Eye (tissue), 1 donor: ENCODE measurements at regions not wholly inside any gene's neighbourhood (a gene's known extent, or its start where the extent isn't known, plus 50 kb on each side); places are given as distances from the start of the nearest gene placed in this dataset.

ENCODE experiments used
- DNase-seq: peaks from one replicate; pipeline ENCODE4 v3.0.0-alpha.2; 2015

DNA sequence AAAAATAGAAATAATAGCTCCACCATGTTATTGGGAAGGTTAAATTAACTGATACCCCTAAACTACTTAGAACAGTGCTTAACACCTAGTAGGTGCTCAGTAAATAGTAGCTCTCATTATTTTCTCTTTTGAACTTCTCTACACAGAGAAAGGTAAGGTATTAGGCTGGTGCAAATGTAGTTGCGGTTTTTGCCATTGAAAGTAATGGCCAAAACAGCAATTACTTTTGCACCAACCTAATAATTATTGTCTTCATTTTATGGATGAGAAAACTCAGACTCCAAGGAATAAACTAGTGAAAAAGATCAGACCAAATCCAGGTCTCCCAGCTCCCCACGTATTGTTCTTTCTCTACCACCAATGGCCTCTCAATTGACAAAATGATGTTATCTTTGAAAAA lies 157.2 kb upstream of the TMPO start:
- no peak for DNase-seq

DNA sequence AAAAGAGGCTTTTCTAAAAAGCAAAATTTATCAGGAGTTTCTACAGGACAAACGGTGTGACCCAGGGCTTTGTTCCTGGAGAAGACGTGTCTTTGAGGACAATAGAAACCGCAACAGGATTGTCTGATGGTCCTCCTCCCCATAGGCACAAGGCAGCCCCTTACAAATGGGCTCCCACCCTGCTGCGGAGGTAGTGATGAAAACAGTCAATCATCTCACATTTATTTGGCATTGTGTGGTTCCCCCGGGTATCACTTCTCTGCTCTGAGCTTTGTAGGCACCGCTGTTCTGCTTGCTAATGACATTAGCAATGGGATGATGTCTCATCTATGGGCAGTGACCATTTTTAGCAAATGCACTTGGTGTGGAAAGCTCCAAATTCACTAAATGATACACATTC lies 155.5 kb upstream of the TMPO start:
- DNase-seq = no peak

DNA sequence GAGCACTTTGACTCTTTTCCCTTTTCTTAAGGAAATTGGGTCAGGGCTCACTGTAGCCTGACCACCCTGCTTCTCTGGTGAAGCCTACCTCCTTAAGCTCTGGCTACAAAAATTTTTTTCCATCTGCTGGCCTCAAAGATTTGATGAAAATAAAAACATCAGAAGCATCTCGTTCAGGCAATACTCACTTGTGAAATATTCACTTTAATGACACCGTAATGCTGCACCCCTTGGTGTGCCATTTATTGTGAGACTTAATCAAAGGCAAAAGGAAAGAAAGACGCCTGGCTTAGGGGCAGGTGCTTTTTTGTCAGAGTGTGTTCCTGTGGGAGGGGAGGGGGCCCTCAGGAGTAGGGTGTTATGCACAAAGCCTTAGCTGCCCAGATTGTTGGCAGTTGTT lies 155.0 kb upstream of the TMPO start:
- DNase-seq = no peak

DNA sequence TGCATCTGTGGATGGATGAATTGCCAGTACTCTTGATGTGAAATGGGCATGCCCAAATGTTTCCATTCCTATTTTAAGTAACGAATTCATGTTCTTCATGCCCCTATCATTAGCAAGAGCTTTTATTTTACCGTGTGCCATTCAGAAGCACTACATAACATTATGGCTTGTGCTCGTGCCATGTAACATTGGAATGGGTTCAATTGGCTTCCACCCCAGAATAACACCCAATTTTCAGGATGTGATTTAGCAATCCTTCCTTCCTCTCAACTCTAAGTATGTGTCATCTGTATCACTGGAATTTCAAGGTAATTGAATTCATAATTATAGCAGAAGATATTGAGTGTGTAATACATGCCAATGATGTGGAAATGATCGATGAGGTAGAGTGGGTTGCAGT lies 145.8 kb upstream of the TMPO start:
- no peak for DNase-seq

DNA sequence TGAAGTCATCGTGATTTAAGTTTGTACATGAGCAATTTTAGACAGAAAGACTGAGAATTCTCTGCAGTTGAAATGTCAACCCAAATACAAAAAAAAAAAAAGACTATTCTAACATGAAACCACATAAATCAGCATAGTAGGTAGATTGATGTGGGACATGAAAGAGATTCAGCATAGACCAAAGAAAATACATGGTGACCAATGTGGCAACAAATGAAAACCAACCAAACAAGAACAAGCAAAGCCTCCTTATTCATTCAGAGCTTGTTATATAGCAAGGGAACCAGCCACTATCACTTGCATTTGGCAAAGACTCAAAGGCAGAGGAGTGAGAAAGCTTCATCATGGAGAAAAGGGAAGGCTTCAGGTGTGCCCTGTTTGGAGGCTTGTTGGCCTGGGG lies 144.4 kb upstream of the TMPO start:
- no peak for DNase-seq

DNA sequence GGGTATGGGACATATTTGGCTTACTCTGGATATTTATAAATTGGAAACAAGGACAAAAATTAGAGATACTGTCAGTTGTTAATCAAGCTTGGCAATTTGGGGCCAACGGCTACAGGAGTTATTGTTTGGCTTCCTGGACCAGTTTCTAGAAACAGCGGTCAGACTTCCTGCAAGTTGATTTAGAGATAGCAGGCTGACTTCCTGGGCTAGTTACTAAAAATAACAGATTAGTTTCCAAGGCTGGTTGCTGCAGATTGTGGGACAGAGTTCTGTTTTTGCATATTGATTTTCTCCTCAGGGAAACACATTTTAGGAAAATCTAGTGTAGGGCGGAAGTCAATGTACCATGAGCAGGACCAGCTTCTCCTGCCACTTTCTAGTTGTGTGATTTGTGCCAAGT lies 144.0 kb upstream of the TMPO start:
- no peak for DNase-seq

DNA sequence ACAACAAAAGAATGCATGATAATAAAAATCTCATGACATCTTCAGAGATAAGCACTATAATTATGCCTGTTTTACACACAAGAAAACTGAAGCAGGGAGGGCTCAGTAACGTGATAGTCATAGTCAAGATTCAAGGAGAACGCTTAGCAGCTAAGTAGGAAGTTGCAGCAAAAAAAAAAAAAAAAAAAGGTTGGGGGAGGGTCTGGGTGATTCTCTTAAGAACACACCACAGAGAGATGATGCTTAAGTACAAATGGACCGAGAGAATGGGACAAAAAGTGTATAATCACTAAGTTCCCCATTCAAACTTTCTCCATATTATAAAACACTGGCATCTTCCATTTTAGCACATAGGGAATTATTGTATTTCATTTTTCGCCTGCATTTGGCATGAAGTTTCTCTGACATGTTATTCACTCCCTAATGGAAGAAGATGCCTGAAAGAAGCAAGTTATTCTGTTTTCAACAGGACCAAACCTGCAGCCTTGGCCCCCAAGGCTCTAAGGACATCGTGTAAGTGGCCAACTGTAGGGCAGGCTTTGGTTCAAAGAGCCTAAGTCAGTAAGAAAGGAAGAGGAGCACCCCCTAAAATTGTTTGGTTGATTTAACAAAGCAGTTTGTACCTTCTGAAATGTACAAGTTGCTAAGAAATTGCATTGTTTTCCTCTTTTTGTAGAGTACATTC lies 142.9 kb upstream of the TMPO start:
- DNase-seq = no peak

DNA sequence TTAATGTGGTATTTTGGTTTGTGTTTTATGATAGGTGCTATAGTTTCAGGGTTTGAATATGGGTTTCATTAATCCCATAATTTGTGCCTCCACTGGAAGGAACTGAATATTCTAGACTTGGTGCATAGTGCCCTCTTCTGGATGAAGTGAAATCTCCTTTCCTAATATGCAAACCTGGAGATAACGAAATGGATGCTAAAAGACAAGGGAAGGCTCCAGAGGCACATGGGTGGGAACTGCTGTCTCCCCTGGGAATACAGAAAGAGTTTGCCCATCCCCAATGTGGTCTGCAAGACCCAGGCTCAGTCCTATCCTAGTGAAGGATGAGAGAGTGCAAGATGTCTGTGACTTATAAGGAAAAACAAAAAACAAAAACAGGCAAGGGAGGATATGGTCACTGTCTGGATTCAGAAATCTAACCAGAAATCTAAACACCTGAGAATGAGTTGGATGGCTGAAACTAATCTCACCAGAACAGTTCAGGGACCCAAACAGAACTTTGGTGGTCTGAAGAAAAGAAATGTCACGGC lies 142.3 kb upstream of the TMPO start:
- peak; percentile 90 for DNase-seq

DNA sequence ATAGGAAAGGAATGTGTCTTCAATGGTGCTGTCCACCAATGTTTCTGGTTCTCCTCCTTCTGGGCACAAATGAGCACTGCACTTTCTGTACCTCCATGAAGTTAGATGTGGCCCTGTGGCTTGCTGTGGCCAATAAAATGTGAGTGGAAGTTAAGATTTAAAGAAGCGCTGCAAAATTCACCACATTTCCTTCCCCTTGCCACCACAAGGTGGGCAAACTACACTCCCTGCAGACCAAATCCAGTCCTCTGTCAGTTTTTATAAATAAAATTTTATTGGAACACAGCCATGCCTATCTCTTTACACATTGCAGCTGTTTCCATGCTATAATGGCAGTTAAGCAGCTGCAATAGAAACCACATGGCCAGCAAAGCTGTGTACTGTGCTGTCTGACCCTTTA lies 141.4 kb upstream of the TMPO start:
- DNase-seq = no peak

DNA sequence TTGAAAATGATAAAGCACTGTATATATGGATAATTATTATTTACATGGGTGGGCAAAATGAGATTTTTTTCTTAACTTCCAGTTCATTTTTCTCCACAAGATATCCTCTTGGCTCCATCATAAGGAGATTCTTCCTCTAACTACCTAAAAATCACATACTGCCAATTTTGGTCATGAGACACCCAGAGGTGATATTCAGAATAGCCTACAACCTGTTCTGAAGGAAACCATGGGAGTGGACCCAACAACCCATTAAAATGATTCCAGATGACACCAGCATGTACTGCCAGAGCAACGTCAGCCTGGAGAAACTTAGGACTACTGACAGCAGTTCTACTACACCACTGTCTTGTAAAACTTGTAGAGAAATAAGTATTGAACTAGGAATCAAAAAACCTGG lies 136.3 kb upstream of the TMPO start:
- DNase-seq = no peak

DNA sequence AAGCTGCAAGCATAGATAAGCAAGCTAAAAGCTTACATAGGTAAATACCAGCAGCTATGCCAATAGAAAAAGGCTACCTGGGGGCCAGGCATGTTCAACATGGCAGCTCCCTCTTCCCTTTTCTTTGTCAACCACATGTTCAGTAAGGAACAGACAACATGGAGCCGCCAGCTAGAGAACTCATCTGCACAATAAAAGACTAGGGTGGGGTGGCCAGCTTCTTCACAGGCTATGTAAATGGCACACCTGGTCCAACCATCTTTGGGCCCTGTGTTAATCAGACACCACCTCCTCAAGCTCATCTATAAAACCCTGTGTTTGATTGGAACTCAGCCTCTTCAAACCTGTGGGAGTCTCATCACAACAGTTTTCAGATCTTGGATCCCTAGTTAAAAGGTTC lies 129.7 kb upstream of the TMPO start:
- DNase-seq = no peak

DNA sequence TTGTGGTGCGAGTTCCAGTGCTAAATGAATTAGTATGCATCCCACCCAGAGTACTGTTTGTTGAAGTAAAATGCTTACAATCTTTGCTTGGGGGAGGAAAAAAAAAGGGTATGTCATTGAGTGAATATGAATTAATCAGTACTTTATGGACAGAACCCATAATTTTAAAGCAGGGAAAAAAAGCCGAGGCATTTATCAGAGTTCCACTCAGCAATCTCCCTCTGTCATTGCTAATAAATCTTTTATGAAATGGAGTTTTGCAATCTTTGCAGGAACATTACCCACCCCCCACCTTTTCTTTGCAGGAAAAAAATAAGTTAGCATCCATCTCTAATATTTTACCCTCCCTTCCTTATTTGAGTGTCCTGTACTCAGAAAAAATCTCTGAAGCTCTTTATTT lies 127.9 kb upstream of the TMPO start:
- no peak for DNase-seq

DNA sequence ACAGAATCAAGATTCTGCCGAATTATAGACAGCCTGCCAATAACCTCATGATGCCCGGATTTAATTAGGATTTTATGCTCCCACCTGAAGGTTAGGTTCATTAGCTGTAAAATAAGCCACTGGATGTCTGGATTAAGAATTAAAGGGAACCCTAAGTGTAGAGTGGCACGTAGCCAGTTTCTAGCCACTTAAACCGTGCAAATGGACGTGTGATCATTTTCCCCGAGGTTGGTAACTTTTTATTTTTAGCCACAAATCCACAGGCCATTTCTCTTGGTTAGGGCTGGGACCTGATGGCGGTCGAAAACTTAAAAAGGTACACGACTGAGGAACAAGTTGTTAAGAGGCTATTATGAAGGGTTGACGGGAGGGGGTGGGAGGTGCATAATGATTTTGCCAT lies 127.3 kb upstream of the TMPO start:
- DNase-seq = no peak

DNA sequence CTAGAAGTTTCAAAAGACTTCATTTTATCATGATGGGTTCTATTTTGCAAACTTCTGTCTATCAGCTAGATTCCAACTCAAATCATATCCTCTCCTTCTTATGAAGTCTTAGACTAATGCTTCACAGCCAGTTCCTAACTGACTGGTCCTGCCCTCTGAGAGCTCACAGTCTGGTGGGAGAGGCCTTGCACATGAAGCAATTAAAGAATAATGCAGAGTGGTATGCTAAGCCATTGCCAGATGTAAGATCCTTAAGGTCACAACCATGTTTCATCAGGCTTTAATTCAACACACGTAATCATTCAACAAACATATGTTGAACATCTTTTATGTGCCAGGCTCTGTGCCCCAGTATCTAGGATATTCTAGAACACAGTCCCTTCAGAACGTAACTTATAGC lies 125.8 kb upstream of the TMPO start:
- no peak for DNase-seq

DNA sequence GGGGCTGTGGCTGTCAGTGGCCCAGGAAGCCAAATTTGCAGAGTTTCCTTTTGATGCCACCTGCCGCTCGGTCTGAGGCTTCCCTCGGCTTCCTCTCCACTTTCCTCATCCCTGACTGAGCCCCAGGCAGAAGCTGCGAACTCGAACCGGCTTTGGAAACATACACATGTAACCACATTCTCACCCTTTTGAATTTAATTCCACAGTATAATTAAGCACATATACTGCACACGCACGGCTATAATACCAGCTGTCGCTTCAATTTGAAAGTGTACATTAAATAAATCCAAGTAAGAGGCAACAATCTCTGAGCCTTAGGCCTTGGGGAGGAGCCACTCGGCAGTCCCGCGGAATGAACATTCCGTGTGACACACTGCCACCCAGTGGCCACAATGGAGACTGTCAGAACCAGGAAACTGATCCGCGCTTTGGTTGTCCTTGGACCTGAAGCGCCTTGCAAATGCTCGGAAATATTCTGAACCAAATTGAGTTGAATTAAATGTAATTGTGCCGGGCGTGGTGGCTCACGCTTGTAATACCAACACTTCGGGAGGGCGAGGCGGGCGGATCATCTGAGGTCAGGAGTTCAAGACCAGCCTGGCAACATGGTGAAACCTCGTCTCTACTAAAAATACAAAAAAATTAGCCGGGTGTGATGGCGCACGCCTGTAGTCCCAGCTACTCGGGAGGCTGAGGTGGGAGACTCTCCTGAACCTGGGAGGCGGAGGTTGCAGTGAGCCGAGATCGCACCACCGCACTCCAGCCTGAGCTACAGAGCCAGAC lies 117.9 kb upstream of the TMPO start:
- DNase-seq = peak; percentile 95

DNA sequence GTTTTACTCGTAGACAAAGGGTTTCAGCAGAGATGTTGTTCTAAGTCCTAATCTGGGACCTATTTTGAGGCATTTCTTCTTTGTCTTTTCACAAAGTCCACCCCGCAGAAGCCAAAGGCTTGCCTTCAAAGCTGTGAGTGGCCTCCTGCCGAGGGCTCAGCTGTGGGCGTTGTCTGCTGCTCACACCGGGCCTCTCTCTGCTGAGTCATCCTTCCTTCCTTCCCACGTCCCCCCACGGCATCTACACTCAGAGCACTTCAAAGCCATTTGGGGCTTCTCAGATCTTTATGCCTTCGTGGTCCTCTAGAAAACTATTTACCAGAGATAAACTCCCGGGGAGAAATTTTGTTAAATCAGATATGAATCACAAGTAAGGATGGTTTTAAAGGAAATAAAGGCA lies 115.9 kb upstream of the TMPO start:
- peak; percentile 40 for DNase-seq

DNA sequence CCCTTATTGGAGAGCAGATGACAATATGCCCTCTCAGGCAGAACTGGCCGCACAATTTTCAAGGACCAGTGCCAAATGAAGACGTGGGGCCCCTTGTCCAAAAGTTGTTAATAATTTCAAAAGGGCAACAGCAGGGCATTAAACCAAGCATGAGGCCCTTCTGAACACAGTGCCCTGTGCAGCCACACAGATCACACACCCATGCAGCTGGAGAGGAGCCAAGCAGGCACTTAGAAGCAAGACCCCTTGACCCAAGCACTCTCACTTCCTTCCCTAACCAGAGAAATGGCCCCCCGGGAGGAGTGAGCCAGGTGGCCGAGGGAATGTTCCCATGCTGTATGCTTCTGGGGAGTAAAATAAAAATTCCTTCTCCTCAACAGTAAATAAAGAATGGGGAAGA lies 114.0 kb upstream of the TMPO start:
- DNase-seq = peak; percentile 79

DNA sequence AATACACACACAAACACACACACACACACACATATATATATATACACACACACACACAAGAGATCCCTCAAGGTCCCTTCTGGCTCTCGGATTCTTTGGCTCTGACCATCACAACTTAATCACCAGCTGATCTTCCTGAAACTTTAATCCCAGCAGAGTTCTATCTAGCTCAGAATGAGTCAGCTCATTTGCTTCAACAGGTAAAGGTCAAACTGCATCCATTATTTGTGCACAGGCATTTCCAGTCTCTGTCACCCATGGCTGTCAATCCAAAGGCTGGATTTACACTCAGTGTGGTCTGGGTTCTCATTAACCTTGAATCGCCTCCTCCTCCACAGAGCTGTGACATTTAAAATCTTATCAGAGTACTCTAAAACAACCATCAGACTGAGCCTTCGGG lies 113.3 kb upstream of the TMPO start:
- DNase-seq = peak; percentile 24

DNA sequence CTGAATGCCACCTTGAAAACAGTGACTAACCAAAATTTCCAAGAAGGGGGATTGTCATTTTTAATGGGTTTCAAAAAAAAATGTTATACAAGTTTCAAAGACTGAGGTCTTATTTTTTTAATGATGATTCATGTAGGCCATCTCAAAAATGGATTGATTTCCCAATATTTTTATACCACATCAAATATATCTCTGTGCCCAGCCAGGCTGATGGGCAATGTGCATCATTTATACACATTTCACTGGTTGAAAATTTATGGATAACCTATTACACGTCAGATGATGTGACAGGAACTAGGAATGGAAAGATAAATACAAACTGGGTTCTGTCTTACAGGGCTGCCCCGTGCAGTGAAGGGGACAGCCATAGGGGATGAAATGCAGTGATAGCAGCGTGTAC lies 112.7 kb upstream of the TMPO start:
- DNase-seq = no peak

DNA sequence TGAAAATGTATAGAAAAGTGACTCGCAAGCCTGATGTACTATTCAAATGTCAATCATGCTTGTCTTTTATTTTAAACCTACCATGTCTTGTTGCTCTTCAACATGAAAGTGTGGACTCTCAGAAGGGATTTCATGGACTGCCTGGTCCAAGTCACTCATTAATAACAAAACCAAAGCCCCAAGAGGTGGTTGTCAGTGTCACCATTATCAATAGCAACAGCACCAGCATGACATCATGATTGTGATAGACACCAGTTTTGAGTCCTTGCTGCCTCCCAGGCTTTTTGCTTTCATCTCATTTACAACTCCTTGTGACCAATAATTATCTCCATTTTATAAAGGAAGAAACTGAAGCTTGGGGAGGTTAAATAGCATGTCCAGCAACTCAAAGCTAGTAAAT lies 112.0 kb upstream of the TMPO start:
- no peak for DNase-seq

DNA sequence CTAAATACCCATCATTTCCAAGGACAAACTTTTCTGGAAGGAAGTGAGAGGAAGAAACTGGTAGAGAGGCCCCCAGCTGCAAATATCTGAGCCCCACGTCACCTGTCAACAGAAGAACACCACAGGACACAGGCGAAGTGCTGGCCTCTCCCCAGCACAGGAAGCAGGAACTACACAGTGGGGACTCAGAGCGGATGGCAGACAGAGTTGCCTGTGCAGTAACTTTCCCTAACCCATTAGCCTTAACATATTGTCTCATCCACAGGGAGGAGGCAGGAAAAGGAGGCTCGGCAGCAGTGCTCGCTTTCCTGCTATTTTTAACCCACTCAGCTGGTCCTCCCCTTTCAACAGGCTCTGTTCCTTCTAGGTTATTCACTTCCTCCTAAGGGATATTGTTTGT lies 111.5 kb upstream of the TMPO start:
- no peak for DNase-seq

DNA sequence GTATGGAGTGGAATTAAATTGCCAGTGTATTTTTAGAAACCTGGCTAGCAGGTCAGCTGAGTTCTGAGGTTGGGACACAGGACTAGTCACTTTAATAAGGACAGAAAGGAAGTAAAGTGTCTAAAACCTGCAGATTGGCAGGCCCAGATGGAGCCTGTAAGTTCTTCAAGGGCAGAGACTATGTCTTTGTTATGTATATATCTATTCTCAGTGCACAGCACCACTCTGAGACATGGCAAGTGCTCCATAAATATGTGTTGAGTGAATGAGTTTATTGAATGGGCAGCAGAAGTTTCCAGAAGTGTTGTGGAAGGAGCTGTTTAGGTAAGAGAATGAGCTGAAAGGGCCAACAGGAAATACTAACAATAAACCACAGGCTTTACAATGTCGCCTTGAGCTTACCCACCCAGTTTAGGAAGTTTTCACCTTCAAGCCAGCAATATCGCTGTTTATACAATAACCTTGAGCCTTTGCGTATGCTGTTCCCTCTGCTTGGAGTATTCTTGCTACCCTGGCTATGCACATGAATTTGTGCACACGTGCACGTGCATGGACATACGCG lies 109.5 kb upstream of the TMPO start:
- DNase-seq = no peak

DNA sequence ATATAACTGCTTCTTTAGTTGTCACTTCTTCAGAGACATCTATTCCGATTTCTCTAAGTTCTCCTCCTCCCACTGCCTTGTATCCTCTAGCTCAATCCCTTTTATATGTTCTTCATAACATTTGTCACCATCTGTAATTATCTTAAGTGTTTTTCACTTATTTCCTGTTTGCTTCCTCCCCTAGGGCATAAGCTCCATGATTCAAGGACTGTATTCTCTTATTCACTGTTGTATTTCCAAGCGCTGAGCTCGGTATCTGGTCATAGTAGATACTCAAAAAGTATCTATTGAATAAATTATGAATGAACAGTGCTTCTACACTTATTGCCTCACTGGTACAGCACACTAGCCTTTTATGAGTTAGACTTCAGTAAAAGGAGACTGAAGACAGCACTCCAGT lies 109.0 kb upstream of the TMPO start:
- DNase-seq = no peak

DNA sequence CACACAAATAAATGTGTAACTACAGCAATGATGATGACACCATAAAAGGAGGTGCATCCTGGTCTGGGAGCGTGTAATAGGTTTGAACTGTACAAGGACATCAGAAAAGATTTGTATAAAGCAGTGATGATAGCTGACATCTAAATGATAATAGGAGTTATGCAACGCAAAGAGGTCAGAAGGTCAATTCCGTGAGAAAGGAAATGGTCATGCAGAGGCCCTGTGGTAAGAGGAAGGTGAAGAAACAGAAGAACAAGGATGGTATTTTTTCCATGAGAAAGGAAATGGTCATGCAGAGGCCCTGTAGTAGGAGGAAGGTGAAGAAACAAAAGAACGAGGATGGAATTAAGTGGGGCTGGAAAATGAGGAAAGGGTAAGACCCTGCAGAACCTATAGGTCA lies 106.7 kb upstream of the TMPO start:
- no peak for DNase-seq
